ENCODE measurements at regions not wholly inside any gene's neighbourhood (a gene's known extent, or its start where the extent isn't known, plus 50 kb on each side); places are given as distances from the start of the nearest gene placed in this dataset.

DNA sequence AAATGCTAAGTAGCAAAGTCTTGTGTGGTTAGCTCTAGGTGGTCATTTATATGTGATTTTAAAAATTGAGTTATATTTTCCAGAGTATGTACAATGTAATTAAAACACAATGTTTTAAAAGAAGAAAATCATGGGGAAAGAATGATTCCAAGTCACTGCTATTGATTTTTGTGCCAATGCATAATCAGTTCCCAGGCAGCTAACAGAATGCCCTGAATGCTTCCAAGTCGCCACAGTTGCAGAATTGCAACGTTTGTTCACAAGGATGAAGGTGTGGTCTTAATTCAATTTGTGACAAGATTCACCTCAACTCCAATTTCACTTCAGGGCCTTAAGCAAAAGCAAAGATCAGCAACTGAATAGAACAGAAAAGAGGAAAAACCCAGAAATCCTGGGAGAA is 200.4 kb downstream of the SPP2 start:
- TF ChIP-seq, protein P1, sequence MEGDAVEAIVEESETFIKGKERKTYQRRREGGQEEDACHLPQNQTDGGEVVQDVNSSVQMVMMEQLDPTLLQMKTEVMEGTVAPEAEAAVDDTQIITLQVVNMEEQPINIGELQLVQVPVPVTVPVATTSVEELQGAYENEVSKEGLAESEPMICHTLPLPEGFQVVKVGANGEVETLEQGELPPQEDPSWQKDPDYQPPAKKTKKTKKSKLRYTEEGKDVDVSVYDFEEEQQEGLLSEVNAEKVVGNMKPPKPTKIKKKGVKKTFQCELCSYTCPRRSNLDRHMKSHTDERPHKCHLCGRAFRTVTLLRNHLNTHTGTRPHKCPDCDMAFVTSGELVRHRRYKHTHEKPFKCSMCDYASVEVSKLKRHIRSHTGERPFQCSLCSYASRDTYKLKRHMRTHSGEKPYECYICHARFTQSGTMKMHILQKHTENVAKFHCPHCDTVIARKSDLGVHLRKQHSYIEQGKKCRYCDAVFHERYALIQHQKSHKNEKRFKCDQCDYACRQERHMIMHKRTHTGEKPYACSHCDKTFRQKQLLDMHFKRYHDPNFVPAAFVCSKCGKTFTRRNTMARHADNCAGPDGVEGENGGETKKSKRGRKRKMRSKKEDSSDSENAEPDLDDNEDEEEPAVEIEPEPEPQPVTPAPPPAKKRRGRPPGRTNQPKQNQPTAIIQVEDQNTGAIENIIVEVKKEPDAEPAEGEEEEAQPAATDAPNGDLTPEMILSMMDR (optimal IDR thresholded peaks at IDR 0.05 in 1 of 3, IDR thresholded peaks at IDR 0.05 in 1 of 3, conservative IDR thresholded peaks at IDR 0.05 in 1 of 3; ENCODE audit: extremely low read depth in 1 of 3, insufficient read depth in 2 of 3, low read length in 3 of 3), result no peak
- TF ChIP-seq EZH2 (IDR thresholded peaks at IDR 0.05; ENCODE audit: low read length), result no peak

Data from keratinocyte (primary cell).